Thyroid gland (tissue), 4 donors: ENCODE measurements at regions not wholly inside any gene's neighbourhood (a gene's known extent, or its start where the extent isn't known, plus 50 kb on each side); places are given as distances from the start of the nearest gene placed in this dataset.

Experiments
- POLR2A ChIP-seq, 2 donors: fragments of 450-650 bp; IDR thresholded peaks; one replicate each; pipeline ENCODE4 v1.6.1; 2017; ENCODE audit warnings: antibody characterized with exemption in 2 of 2, mild to moderate bottlenecking in 2 of 2, moderate library complexity in 1 of 2
- TF ChIP-seq, protein P1 (sequence below), 6 experiments: fragments of 200-600 bp in 3 of 6; fragments of 450-650 bp in 3 of 6; sonication (generic) in 3 of 6; IDR thresholded peaks; one replicate each; pipeline ENCODE4 v1.5.1; 2016 to 2019; ENCODE audit warnings: antibody characterized with exemption in 6 of 6, mild to moderate bottlenecking in 2 of 6, inconsistent platforms in 1 of 6, moderate library complexity in 1 of 6

DNA sequence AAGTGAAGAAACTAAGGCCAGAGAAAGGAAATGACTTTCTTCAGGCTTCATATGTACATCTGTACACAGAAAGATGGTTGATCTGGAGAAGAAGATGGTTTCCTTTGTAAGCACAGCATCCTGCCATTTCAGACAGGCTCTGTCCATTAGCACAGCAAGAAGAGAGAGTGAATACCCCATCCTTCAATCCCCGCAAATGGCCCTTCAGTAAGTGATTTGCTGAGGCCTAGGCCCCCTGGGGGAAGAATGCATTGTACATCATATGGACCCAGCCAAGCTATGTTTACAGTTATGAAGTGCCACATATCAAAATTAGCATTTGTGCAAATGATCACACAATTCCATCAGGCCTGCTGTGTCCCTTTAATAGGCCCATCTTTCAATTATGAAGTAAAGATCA is 657.4 kb downstream of the BRINP1 start:
- TF ChIP-seq, protein P1, sequence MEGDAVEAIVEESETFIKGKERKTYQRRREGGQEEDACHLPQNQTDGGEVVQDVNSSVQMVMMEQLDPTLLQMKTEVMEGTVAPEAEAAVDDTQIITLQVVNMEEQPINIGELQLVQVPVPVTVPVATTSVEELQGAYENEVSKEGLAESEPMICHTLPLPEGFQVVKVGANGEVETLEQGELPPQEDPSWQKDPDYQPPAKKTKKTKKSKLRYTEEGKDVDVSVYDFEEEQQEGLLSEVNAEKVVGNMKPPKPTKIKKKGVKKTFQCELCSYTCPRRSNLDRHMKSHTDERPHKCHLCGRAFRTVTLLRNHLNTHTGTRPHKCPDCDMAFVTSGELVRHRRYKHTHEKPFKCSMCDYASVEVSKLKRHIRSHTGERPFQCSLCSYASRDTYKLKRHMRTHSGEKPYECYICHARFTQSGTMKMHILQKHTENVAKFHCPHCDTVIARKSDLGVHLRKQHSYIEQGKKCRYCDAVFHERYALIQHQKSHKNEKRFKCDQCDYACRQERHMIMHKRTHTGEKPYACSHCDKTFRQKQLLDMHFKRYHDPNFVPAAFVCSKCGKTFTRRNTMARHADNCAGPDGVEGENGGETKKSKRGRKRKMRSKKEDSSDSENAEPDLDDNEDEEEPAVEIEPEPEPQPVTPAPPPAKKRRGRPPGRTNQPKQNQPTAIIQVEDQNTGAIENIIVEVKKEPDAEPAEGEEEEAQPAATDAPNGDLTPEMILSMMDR (IDR thresholded peaks at IDR 0.05), result no peak
- no peak for TF ChIP-seq POLR2A (IDR thresholded peaks at IDR 0.05)
